IMR-90 (cell line): ENCODE measurements at regions not wholly inside any gene's neighbourhood (a gene's known extent, or its start where the extent isn't known, plus 50 kb on each side); places are given as distances from the start of the nearest gene placed in this dataset.

Experiments used
- ATAC-seq: fragments of 200-7000 bp; cut with Tn5 transposase; 2 replicates; pipeline ENCODE4 v1.9.1; 2020; ENCODE audit warnings: low read depth, mild to moderate bottlenecking, moderate library complexity
- BruUV-seq: library from RNA; stranded (reverse); fragments of 400-500 nt; replicated peaks from 2 replicates; lab custom pipeline; 2021; lab: Mats Ljungman, UMichigan
- CTCF ChIA-PET: fragments of 300-600 bp; formaldehyde crosslinking; extraction: SDS; loops from one replicate; lab custom pipeline; 2021; ENCODE audit warnings: antibody characterized with exemption; lab: Yijun Ruan, JAX
- POLR2A ChIA-PET: fragments of 300-600 bp; sonication (Branson Sonifier 250); formaldehyde crosslinking; loops from one replicate; lab custom pipeline; 2022; ENCODE audit warnings: antibody characterized with exemption; ENCODE audit not compliant: unreplicated experiment; lab: Charles Lee
- DNase-seq: peaks from one replicate; pipeline ENCODE4 v3.0.0; 2013
- H2AFZ ChIP-seq: replicated peaks from 2 replicates; pipeline ENCODE3; 2013; ENCODE audit warnings: low read length, mild to moderate bottlenecking; ENCODE audit not compliant: poor library complexity
- H2AK5ac ChIP-seq: 2 replicates; pipeline ENCODE4 v1.6.1; 2013; ENCODE audit warnings: low read depth, low read length, inconsistent platforms
- H2AK9ac ChIP-seq: replicated peaks from 2 replicates; pipeline ENCODE3; 2013; ENCODE audit warnings: mild to moderate bottlenecking, low read depth, low read length, moderate library complexity; ENCODE audit not compliant: poor library complexity
- H2BK120ac ChIP-seq: 2 replicates; pipeline ENCODE4 v1.6.1; 2013; ENCODE audit warnings: low read depth, low read length, inconsistent platforms
- H2BK15ac ChIP-seq: 3 replicates; pipeline ENCODE4 v1.6.1; 2013; ENCODE audit warnings: low read depth, low read length, inconsistent platforms
- H2BK20ac ChIP-seq: 2 replicates; pipeline ENCODE4 v1.6.1; 2013; ENCODE audit warnings: low read depth, mild to moderate bottlenecking, inconsistent platforms, low read length, moderate library complexity
- H2BK5ac ChIP-seq: 2 replicates; pipeline ENCODE4 v1.6.1; 2013; ENCODE audit warnings: mild to moderate bottlenecking, low read depth, low read length, inconsistent platforms; ENCODE audit not compliant: poor library complexity, severe bottlenecking
- H3K14ac ChIP-seq: replicated peaks from 2 replicates; pipeline ENCODE4 v1.6.1; 2013; ENCODE audit warnings: low read depth, low read length, inconsistent platforms
- H3K18ac ChIP-seq: 2 replicates; pipeline ENCODE4 v1.6.1; 2013; ENCODE audit warnings: low read depth, low read length, control low read depth
- H3K23ac ChIP-seq: 2 replicates; pipeline ENCODE4 v1.6.1; 2013; ENCODE audit warnings: low read depth, low read length, inconsistent platforms
- H3K27ac ChIP-seq: 2 replicates; pipeline ENCODE4 v1.5.1; 2013; ENCODE audit warnings: mild to moderate bottlenecking, control low read depth, low read length; ENCODE audit not compliant: insufficient read depth
- H3K27me3 ChIP-seq: 2 replicates; pipeline ENCODE4 v1.6.1; 2013; ENCODE audit warnings: low read length; ENCODE audit not compliant: control insufficient read depth, insufficient read depth
- H3K36me3 ChIP-seq: 2 replicates; pipeline ENCODE4 v1.6.1; 2013; ENCODE audit warnings: low read length, mixed read lengths; ENCODE audit not compliant: control insufficient read depth, insufficient read depth
- H3K4ac ChIP-seq: 2 replicates; pipeline ENCODE4 v1.6.1; 2013; ENCODE audit warnings: low read depth, low read length, inconsistent platforms
- H3K4me1 ChIP-seq: 2 replicates; pipeline ENCODE4 v1.6.1; 2013; ENCODE audit warnings: low read length, mixed read lengths; ENCODE audit not compliant: control insufficient read depth, insufficient read depth
- H3K4me2 ChIP-seq: 2 replicates; pipeline ENCODE4 v1.6.1; 2013; ENCODE audit warnings: low read depth, mild to moderate bottlenecking, control low read depth, low read length, moderate library complexity
- H3K4me3 ChIP-seq: 2 replicates; pipeline ENCODE4 v1.5.1; 2013; ENCODE audit warnings: low read depth, mild to moderate bottlenecking, control low read depth, low read length, moderate library complexity; ENCODE audit not compliant: insufficient read depth
- H3K56ac ChIP-seq: 2 replicates; pipeline ENCODE4 v1.6.1; 2013; ENCODE audit warnings: low read length, inconsistent platforms; ENCODE audit not compliant: insufficient read depth; ENCODE audit errors: extremely low read depth
- H3K79me1 ChIP-seq, 2 experiments: 2 replicates each; pipeline ENCODE4 v1.6.1; 2013; ENCODE audit warnings: low read length in 2 of 2, inconsistent platforms in 1 of 2, low read depth in 1 of 2
- H3K9ac ChIP-seq: 2 replicates; pipeline ENCODE4 v1.6.1; 2013; ENCODE audit warnings: low read depth, low read length, control low read depth
- H3K9me1 ChIP-seq: 2 replicates; pipeline ENCODE4 v1.6.1; 2013; ENCODE audit warnings: low read length, inconsistent platforms; ENCODE audit not compliant: insufficient read depth
- H3K9me3 ChIP-seq: 2 replicates; pipeline ENCODE4 v1.6.1; 2013; ENCODE audit warnings: low read length; ENCODE audit not compliant: control insufficient read depth, insufficient read depth
- H4K20me1 ChIP-seq: 2 replicates; pipeline ENCODE4 v1.6.1; 2013; ENCODE audit warnings: low read length, inconsistent platforms; ENCODE audit not compliant: insufficient read depth
- H4K5ac ChIP-seq: 2 replicates; pipeline ENCODE4 v1.6.1; 2013; ENCODE audit warnings: mild to moderate bottlenecking, low read depth, low read length, control low read depth
- H4K8ac ChIP-seq, 2 experiments: 2 replicates each; pipeline ENCODE4 v1.6.1; 2013; ENCODE audit warnings: low read depth in 2 of 2, low read length in 2 of 2, control low read depth in 1 of 2, inconsistent platforms in 1 of 2
- H4K91ac ChIP-seq: 2 replicates; pipeline ENCODE4 v1.6.1; 2013; ENCODE audit warnings: low read depth, low read length, inconsistent platforms; ENCODE audit not compliant: insufficient read depth
- CEBPB ChIP-seq: IDR thresholded peaks from 2 replicates; pipeline ENCODE4 v1.6.1; 2012; ENCODE audit warnings: low read depth, low read length, improper control_type of control experiment
- RCOR1 ChIP-seq: IDR thresholded peaks from 2 replicates; pipeline ENCODE4 v1.6.1; 2012; ENCODE audit warnings: mild to moderate bottlenecking, low read length, improper control_type of control experiment; ENCODE audit not compliant: insufficient replicate concordance
- RFX5 ChIP-seq: IDR thresholded peaks from 2 replicates; pipeline ENCODE4 v1.8.0; 2012; ENCODE audit warnings: low read depth, mild to moderate bottlenecking, low read length, moderate library complexity
- SMC3 ChIP-seq: fragments of 150-350 bp; IDR thresholded peaks from 2 replicates; pipeline ENCODE4 v1.6.1; 2016; ENCODE audit warnings: low read depth, mild to moderate bottlenecking, antibody characterized with exemption, low read length, moderate library complexity
- WGBS, 2 experiments: methylation state at CpG; one replicate each; pipeline versions ENCODE4 v1.1.5 to v1.1.7; 2013; ENCODE audit warnings: missing lambda C conversion rate in 2 of 2; ENCODE audit not compliant: insufficient read length in 1 of 2; ENCODE audit errors: extremely low coverage in 2 of 2; 5-methylcytosine and 5-hydroxymethylcytosine counted together
- dilution Hi-C: fragments of 300-500 bp; cut with HindIII; formaldehyde crosslinking; loops from one replicate; pipeline ENCODE4 v1.14.3; 2018; ENCODE audit warnings: low sequenced_read_pairs; ENCODE audit not compliant: unreplicated experiment
- in situ Hi-C: fragments of 300-500 bp; cut with MboI; formaldehyde crosslinking; loops from 3 replicates; pipeline ENCODE4 v1.14.3; 2019; ENCODE audit warnings: low sequenced_read_pairs, inconsistent platforms, mixed read lengths
- intact Hi-C: fragments of 100-400 bp; cut with micrococcal nuclease; formaldehyde crosslinking; loops from 2 replicates; pipeline ENCODE4 v1.10.0; 2022
- TF ChIP-seq, protein P1 (sequence below): fragments of 150-350 bp; IDR thresholded peaks from 2 replicates; pipeline ENCODE4 v1.6.1; 2017; ENCODE audit warnings: mild to moderate bottlenecking, antibody characterized with exemption, low read length, low read depth
- TF ChIP-seq, protein P2 (sequence below): fragments of 150-350 bp; IDR thresholded peaks from 2 replicates; pipeline ENCODE4 v1.6.1; 2016; ENCODE audit warnings: low read depth, mild to moderate bottlenecking, low read length, moderate library complexity, borderline replicate concordance

DNA sequence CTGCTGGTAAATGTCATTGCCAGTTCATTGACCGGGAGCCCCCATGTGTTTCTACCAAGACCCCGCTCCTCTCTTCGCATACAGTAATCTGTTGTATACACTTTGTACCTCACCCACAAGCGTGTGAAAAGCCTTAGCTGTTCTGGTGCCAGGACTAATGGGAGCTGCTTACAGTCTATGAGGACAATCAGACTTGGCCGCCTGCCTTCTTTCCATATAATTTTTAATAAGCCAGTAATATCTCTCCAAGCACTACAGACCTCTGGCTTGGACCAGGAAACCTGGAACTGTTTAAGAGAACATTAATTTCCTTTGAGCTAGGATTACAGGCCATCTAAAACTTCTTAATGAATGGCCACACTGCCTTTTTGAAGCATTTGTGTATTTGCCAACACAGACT is 149.7 kb upstream of the MSX1 start:
- no peak overlapping the region for H3K18ac ChIP-seq
- no peak overlapping the region for H2AFZ ChIP-seq
- no peaks in the 10 kb centered on the region for H3K9me3 ChIP-seq
- DNase-seq (no peak), ATAC-seq (no peak)
- H2AK5ac ChIP-seq = no peak overlapping the region
- no peak overlapping the region for H2BK20ac ChIP-seq
- no peaks in the 10 kb centered on the region for H3K79me1 ChIP-seq
- H2BK15ac ChIP-seq = no peak overlapping the region
- in situ Hi-C loops = no loop called here
- H2AK9ac ChIP-seq = no peak overlapping the region
- H3K23ac ChIP-seq = no peak overlapping the region
- ChIA-PET POLR2A (no interaction called here), CTCF (no interaction called here)
- H3K4me2 ChIP-seq = no peak overlapping the region
- no peak overlapping the region for H4K5ac ChIP-seq
- H3K27ac ChIP-seq = no peak overlapping the region
- H4K91ac ChIP-seq = no peak overlapping the region
- intact Hi-C loops = no loop called here
- no peaks in the 10 kb centered on the region for H3K4me1 ChIP-seq
- WGBS, 2 experiments = 50% methylated on average over 2 of the region's 5 CpGs; no CpG with 5 or more reads in 1 of the 2 experiments
- no peaks in the 10 kb centered on the region; the same call in 1 of the 2 replicates for H3K9me1 ChIP-seq
- peaks cover 9% of the 10 kb centered on the region; the same call in 1 of the 2 replicates for H3K27me3 ChIP-seq
- dilution Hi-C loops = no loop called here
- H4K8ac ChIP-seq = no peak overlapping the region
- H2BK5ac ChIP-seq = no peak overlapping the region
- H3K9ac ChIP-seq = no peak overlapping the region
- H3K56ac ChIP-seq = no peak overlapping the region
- H4K20me1 ChIP-seq = no peaks in the 10 kb centered on the region; the same call in 1 of the 2 replicates
- no peak overlapping the region for H3K4ac ChIP-seq
- H3K4me3 ChIP-seq = no peak overlapping the region
- TF ChIP-seq, protein P1, sequence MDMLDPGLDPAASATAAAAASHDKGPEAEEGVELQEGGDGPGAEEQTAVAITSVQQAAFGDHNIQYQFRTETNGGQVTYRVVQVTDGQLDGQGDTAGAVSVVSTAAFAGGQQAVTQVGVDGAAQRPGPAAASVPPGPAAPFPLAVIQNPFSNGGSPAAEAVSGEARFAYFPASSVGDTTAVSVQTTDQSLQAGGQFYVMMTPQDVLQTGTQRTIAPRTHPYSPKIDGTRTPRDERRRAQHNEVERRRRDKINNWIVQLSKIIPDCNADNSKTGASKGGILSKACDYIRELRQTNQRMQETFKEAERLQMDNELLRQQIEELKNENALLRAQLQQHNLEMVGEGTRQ = no peak
- TF ChIP-seq RCOR1 (no peak), RFX5 (no peak), SMC3 (no peak), CEBPB (no peak)
- TF ChIP-seq, protein P2, sequence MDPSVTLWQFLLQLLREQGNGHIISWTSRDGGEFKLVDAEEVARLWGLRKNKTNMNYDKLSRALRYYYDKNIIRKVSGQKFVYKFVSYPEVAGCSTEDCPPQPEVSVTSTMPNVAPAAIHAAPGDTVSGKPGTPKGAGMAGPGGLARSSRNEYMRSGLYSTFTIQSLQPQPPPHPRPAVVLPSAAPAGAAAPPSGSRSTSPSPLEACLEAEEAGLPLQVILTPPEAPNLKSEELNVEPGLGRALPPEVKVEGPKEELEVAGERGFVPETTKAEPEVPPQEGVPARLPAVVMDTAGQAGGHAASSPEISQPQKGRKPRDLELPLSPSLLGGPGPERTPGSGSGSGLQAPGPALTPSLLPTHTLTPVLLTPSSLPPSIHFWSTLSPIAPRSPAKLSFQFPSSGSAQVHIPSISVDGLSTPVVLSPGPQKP = no peak
- no TSS peak for BruUV-seq
- no peak overlapping the region for H3K14ac ChIP-seq
- no peaks in the 10 kb centered on the region for H3K36me3 ChIP-seq
- no peak overlapping the region for H2BK120ac ChIP-seq
